ENCODE measurements at regions not wholly inside any gene's neighbourhood (a gene's known extent, or its start where the extent isn't known, plus 50 kb on each side); places are given as distances from the start of the nearest gene placed in this dataset.

GRCh38 chr2:120415060-120415459 lies 69.1 kb downstream of the INHBB start:
- no peaks in the 10 kb centered on the region for H3K4me1 Mint-ChIP-seq (ENCODE audit: unreplicated experiment)
- TF ChIP-seq, protein P1, sequence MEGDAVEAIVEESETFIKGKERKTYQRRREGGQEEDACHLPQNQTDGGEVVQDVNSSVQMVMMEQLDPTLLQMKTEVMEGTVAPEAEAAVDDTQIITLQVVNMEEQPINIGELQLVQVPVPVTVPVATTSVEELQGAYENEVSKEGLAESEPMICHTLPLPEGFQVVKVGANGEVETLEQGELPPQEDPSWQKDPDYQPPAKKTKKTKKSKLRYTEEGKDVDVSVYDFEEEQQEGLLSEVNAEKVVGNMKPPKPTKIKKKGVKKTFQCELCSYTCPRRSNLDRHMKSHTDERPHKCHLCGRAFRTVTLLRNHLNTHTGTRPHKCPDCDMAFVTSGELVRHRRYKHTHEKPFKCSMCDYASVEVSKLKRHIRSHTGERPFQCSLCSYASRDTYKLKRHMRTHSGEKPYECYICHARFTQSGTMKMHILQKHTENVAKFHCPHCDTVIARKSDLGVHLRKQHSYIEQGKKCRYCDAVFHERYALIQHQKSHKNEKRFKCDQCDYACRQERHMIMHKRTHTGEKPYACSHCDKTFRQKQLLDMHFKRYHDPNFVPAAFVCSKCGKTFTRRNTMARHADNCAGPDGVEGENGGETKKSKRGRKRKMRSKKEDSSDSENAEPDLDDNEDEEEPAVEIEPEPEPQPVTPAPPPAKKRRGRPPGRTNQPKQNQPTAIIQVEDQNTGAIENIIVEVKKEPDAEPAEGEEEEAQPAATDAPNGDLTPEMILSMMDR (IDR thresholded peaks at IDR 0.05; ENCODE audit: unreplicated experiment): no peak
- H3K36me3 Mint-ChIP-seq (ENCODE audit: low read depth, unreplicated experiment): no peaks in the 10 kb centered on the region
- no peak for DNase-seq (ENCODE audit: low spot score)
- H3K27ac Mint-ChIP-seq (ENCODE audit: unreplicated experiment): no peak overlapping the region
- H3K9me3 Mint-ChIP-seq (ENCODE audit: unreplicated experiment): no peaks in the 10 kb centered on the region
- peaks cover 4% of the 10 kb centered on the region for H3K27me3 Mint-ChIP-seq (ENCODE audit: unreplicated experiment)
- no peak overlapping the region for H3K4me3 Mint-ChIP-seq (ENCODE audit: unreplicated experiment)

DNA sequence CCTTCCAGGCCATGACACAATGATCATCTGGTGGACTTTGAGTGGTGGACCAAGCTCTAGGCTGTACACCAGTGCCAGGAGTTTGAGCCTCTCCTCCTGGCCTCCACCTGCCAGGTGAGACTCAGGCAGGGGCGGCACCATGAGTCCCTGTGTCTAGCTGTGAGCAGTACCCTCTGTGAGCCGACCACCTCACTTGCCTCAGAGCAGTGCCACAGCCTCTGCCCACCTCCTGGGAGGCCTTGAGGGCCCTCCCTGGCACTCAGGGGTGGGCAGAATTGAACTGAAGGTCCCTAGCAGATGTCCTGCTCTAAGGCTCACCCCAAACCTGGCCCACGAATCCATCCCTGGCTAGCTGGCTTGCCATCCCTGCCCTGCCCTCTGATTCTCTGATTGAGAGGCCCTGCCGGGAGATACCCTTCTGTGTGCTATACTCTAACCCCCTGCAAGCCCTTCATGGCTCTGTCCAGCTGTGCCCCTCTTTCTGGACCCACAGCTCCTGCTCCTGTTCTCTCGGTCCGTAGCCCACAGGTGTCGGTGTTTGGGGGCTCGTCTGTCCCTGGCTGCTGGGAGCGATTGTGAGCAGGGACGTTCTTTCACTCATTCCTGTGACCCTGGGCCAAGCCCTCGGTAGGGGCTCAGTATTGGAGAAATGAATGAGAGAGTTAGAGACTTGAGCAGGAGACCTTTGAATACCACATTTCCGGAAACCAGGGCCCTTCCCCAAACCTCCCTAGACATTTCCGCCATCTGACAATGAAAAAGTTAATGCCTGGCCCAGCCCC lies 70.0 kb downstream of the INHBB start:
- TF ChIP-seq, protein P1 (IDR thresholded peaks at IDR 0.05; ENCODE audit: unreplicated experiment): no peak

GRCh38 chr2:120418174-120418787 lies 72.3 kb downstream of the INHBB start:
- no peak overlapping the region for H3K27ac Mint-ChIP-seq (ENCODE audit: unreplicated experiment)
- H3K4me1 Mint-ChIP-seq (ENCODE audit: unreplicated experiment): no peaks in the 10 kb centered on the region
- no peaks in the 10 kb centered on the region for H3K9me3 Mint-ChIP-seq (ENCODE audit: unreplicated experiment)
- peaks cover 7% of the 10 kb centered on the region for H3K27me3 Mint-ChIP-seq (ENCODE audit: unreplicated experiment)
- TF ChIP-seq, protein P1 (IDR thresholded peaks at IDR 0.05; ENCODE audit: unreplicated experiment): no peak
- no peak overlapping the region for H3K4me3 Mint-ChIP-seq (ENCODE audit: unreplicated experiment)
- H3K36me3 Mint-ChIP-seq (ENCODE audit: low read depth, unreplicated experiment): no peaks in the 10 kb centered on the region
- no peak for DNase-seq (ENCODE audit: low spot score)

More for the DNA sequence above, 70.0 kb downstream of the INHBB start:
- Mint-ChIP-seq H3K36me3 (ENCODE audit: low read depth, unreplicated experiment) (no peaks in the 10 kb centered on the region), H3K27ac (ENCODE audit: unreplicated experiment) (no peak overlapping the region), H3K4me3 (ENCODE audit: unreplicated experiment) (no peak overlapping the region), H3K4me1 (ENCODE audit: unreplicated experiment) (no peaks in the 10 kb centered on the region), H3K27me3 (ENCODE audit: unreplicated experiment) (peaks cover 7% of the 10 kb centered on the region), H3K9me3 (ENCODE audit: unreplicated experiment) (no peaks in the 10 kb centered on the region)
- DNase-seq (ENCODE audit: low spot score): no peak

GRCh38 chr2:120419073-120419472 lies 73.1 kb downstream of the INHBB start:
- H3K4me1 Mint-ChIP-seq (ENCODE audit: unreplicated experiment): no peaks in the 10 kb centered on the region
- H3K9me3 Mint-ChIP-seq (ENCODE audit: unreplicated experiment): no peaks in the 10 kb centered on the region
- TF ChIP-seq, protein P1 (IDR thresholded peaks at IDR 0.05; ENCODE audit: unreplicated experiment): no peak
- H3K36me3 Mint-ChIP-seq (ENCODE audit: low read depth, unreplicated experiment): no peaks in the 10 kb centered on the region
- H3K27me3 Mint-ChIP-seq (ENCODE audit: unreplicated experiment): peaks cover 7% of the 10 kb centered on the region
- no peak overlapping the region for H3K4me3 Mint-ChIP-seq (ENCODE audit: unreplicated experiment)
- DNase-seq (ENCODE audit: low spot score): no peak
- no peak overlapping the region for H3K27ac Mint-ChIP-seq (ENCODE audit: unreplicated experiment)

- no peaks in the 10 kb centered on the region for H3K9me3 Mint-ChIP-seq (ENCODE audit: unreplicated experiment)
- H3K27ac Mint-ChIP-seq (ENCODE audit: unreplicated experiment): no peak overlapping the region
- TF ChIP-seq, protein P1 (IDR thresholded peaks at IDR 0.05; ENCODE audit: unreplicated experiment): no peak
- H3K36me3 Mint-ChIP-seq (ENCODE audit: low read depth, unreplicated experiment): no peaks in the 10 kb centered on the region
- H3K4me1 Mint-ChIP-seq (ENCODE audit: unreplicated experiment): no peaks in the 10 kb centered on the region
- H3K4me3 Mint-ChIP-seq (ENCODE audit: unreplicated experiment): peak overlapping the region; percentile 19
- peaks cover 7% of the 10 kb centered on the region for H3K27me3 Mint-ChIP-seq (ENCODE audit: unreplicated experiment)
- DNase-seq (ENCODE audit: low spot score): no peak
Observed at GRCh38 chr2:120419955-120420354, 74.0 kb downstream of the INHBB start.

Measured in endothelial cell (in vitro differentiated cells).